ENCODE measurements at regions not wholly inside any gene's neighbourhood (a gene's known extent, or its start where the extent isn't known, plus 50 kb on each side); places are given as distances from the start of the nearest gene placed in this dataset.
A peak's percentile ranks its signal among the peaks of the same experiment; 100 is the strongest.

DNA sequence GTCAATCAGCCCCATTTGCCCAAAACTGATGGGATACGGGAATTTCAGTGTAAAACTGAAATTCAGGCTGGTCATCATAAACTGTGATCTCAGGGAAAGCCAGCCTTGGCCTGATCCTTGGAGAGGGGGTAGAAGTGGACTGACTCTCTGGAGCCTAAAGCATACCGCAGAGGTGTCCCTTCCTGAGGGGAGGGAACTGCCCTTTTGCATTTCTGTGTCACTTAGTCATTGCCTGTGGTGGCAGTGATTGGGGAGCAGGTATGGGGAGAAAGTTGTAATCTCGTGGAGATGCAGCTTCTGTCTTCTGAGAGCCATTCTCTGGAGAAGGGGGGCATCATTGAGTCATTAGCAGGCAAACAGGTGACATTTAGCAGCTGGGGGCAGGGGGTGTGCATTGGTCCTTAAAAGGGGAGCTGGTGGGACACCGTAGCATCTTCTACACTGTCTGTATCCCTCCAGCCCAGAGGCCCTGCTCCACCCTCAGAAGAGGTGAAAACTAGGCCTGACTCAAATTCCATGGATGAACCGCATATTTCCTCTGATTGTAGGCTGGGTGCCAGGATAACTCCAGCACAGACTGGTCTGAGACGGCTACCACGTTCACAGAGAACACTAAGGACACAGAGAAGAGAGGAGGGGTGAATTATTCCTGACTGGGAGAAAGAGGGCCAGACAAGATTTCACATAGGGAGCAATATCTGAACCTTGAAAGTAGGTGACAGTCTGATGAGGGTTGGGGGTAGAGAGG, 143.3 kb downstream of the SEC61B start:
- peak in 1 of 2 experiments; percentile 63 for DNase-seq (ENCODE audit: low read depth in 2 of 2)

DNA sequence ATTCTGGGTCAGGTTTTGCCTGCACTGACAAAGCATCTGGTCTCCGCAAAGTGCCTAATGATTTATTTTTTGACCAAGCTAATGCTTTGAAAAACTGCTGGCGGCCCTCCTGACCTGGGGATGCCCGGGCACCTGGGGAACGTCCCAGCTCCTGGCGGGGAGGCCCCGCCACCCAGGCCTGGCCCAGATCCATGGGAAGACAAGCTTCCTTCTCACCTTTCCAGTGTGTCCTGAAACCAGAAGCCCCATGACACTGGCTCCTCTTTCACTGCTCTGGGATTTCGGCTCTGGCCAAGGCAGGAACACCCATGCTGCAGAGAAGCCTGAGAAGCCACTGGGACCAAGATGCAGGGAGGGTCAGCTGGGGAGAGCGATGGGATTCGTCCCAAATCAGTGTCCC, 144.1 kb downstream of the SEC61B start:
- DNase-seq (ENCODE audit: low read depth in 2 of 2), result no peak

DNA sequence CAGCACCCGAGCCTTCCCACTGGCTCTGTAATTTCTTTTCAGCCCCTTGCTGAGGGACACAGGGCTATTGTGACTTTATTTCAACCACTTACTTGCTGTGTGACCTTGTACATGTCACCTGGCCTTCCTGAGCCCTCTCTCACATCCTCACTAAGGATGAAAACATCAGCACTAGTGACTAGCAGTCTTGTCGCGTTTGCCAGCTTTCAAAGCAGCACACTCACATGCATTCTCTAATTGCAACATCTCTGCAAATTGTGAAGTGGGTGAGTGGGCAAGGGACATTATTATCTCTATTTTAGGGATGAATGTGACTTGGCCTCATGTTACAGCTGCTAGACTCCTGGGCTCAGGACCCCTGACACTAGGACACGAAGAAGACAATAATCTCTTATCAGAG, 144.5 kb downstream of the SEC61B start:
- DNase-seq (ENCODE audit: low read depth in 2 of 2), result no peak

DNA sequence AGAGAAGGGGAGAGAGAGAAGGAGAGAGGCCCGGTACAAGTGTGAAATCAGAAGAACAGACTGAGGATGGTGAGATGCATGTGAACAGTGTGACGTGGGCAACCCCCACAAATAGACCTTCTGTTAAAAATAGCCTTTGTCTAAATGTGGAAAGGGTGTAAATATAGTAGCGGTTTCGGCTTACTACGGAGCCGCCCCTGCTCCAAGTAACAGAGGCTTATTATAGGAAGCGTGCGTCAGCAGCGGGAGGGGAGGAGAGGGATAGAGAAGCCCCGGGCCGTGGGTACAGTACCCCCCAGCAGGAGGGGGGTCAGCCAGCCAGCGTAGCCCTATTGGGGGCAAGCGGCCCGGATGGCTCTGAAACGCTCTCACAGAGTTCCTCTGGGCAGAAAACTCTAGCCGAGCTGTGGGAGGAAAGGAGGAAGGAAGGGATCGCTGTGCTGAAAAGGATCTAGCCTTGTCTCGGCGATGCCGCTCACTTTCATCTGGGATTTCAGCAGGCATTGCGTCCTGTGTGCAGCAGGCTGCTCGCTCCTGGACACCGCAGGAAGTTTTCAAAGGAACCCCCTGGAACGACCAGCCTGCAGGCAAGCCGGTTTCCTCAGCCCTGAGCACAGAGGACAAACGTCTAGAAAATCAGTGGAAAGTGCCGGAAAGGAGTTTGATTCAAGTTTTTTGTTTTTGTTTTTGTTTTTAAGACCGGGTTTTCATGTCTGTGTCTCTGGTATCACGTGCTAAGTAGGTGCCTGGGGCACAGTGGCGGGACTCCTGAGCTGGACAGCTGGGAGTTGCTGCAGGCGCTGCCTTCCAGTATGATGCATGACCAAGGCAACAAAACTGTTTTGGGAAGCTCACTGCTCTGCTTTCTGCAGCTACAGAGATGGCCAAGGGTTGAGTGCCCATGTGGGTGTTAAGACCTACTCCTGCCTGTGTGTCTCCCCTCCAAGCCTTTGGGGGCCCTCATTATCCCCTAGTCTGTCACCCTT, 146.6 kb downstream of the SEC61B start:
- DNase-seq (ENCODE audit: low read depth in 2 of 2), result peak in 1 of 2 experiments; percentile 62

DNA sequence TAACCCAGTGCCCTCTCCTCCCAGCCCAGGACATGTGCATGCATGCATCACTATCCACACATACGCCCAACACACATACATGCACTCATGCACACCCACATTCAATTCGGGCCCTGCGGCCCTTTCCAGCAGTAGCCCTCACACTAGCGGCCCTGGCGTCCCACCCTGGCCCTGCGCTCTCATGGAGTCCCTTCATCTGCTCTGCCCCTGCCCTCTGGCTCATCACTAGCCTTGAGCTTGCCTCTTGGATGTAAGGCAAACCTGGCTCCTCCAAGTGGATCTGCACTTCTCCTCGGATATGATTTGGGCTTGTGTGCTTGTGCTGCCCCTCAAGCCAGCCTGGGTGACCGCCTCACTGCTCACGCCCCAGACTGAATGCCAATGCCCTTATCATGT, 147.2 kb downstream of the SEC61B start:
- no peak for DNase-seq (ENCODE audit: low read depth in 2 of 2)

DNA sequence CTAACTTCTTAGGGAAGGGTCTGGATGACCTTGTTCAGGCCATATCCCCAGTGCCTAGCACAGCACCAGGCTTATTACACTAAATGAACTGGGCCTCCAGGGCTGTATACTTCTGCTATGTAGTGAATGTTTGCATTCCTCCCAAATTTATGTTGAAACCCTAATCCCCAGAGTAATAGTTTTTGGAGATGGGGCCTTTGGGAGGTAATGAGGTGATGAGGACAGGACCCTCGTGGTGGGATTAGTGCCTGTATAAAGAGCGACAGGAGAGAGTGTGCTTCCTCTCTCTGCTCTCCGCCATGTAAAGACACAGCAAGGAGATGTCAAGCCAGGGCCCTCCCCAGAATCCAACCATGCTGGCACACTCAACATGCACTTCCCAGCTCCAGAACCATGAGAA, 148.3 kb downstream of the SEC61B start:
- no peak for DNase-seq (ENCODE audit: low read depth in 2 of 2)

DNA sequence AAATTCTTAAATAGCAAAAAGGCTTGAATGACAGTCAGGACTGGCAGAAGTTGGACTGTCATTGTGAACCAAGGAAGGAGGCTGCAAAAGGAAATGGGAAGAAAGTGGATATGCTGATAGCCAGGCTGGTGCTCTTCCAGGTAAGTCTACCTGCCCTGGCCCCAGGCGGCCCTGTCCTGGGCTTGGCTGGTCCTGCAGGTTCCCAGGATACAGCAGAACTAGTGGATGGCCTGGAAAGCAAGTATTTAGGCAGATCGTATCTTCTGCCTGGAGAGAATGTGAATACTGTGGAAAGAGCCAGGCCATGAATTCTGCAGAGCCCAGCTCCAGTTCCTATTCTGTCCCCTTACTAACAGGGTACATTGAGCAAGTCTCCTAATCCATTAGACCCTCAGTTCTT, 149.3 kb downstream of the SEC61B start:
- no peak for DNase-seq (ENCODE audit: low read depth in 2 of 2)

DNA sequence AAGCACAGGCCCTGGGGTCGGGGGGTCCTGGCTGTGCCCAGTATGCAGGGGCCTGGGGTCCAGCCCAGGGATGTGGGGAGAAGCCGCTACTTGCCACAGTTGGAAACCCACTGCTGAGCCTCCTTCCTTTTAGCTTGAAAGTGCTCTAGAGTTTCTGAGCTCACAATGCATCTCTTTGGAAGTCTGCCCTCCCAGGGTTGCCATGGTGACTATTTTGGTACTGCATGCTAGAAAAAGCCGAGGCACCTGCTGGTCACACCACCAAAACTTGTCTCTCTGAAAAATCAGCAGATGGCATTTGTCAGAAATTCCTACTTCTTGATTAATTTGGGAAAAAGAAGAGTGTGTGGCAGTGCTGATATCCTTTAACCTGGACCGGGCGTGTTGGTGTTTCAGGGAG, 151.8 kb downstream of the SEC61B start:
- DNase-seq (ENCODE audit: low read depth in 2 of 2), result no peak

DNA sequence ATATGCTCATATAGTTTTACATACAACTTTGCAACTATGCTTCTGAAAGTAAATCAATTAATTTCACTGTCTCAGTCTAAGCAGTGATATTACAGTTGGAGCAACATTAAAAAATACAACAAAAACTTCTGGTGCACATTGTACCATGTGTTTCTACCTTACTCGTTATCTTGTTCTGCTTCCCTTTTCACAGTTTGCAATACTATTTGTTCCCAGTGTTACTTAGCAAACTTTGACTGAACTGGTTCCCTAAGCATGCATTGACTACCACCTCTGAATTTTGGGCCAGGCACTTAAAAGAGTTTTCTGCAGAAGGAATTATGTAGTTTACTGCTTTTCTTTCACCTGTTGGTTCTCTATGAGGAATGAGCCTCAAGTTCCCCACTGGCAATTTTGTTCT, 152.7 kb downstream of the SEC61B start:
- DNase-seq (ENCODE audit: low read depth in 2 of 2), result no peak

DNA sequence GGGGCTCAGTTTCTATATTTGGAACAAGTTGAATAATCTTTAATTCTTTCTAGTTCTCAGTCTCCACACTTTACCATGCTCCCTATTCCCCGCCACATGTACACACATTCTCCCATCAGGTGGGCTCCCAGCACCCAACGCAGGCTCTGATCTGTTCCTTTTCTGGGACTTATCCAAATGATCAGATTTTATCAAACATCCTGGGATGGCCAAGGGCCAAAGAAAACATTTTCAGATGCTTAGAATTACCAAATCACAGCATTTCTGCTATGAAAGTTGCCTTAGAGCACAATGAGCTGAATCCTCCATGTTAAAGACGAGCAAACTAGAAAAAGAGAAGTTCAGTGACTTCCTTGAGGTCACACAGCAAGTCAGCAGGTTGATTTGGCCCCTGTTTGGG, 153.4 kb downstream of the SEC61B start:
- no peak for DNase-seq (ENCODE audit: low read depth in 2 of 2)

DNA sequence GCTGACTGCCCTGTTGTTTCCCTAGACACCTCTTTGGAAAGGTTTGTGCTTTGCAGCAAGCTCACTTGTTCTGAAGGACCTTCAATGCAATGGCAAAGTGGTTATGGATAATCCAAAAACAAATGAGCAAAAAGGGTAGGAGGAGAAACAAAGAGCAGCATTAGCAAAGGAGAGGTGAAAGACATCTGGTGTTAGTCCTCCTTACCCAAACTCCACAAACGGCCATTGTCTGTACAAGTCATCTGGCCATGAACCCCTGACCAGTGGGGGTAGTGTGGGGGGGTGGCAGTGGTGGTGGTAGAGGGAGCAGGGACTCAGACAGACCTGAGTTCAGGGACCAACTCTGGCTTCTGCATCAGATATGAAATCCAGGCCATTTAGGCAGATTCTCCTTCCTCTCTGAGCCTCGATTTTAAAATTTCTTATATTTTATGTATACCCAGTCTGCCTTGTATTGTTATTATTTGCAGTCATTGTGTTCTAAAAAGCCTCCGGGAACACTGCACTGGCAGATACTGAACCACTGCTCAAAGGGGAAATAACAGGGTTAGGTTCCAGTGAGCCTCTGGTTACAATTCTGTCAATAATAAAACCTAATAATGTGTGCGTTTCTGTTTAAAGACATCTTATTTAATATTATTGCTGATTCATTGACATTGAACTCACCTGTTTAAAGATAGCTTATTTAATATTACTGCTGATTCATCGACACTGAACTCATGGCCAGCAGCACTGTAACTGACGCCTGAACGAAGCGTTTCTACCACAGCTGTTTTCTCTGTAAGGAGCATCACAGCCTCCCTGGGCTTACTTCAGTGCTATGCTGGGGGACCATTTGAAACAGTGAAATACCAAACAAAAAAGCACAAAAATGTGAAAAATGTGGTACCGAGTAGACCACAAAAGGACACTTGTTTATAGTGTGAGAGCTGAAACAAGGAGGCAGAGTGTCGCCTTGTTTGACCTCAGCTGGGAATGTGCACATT, 156.0 kb downstream of the SEC61B start:
- DNase-seq (ENCODE audit: low read depth in 2 of 2), result peak; percentile 62 to 64

DNA sequence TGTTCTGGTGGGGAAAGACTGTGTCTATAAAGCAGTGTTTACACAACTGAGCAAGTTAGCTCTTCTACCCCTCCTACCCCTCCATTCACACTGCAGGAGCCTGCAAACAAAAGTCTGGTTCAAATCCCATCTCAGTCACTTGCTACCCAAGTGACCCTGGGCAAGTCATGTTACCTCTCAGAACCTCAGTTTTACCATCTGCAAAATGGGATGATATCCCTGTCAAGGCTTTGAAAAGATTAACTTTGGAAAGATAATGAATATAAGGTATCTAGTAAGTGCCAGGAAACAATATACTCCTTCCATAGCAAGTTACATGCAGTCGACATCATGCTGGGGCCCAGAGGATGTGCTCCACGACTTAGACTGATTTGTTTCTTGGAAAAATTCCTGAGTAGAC, 161.5 kb downstream of the SEC61B start:
- DNase-seq (ENCODE audit: low read depth in 2 of 2), result no peak

DNA sequence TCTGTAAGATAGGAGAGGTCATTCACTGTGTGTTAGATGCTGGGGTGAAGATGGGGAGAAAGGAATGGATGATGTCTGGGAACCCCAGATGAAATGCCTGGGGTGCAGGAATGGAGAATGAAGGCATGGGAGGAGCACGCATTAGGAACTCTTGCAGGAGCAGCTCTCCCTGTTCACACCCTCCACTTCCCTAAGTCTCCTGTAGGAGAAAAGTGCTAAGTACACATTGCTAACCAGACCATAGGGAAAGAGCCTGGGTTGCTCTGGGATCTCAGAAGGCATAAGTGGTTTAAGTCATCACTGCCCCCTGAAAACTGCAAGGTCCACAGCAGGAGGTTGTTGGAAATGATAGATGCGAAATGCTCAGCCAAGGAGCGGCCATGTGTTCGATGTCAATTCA, 163.1 kb downstream of the SEC61B start:
- DNase-seq (ENCODE audit: low read depth in 2 of 2), result no peak

DNA sequence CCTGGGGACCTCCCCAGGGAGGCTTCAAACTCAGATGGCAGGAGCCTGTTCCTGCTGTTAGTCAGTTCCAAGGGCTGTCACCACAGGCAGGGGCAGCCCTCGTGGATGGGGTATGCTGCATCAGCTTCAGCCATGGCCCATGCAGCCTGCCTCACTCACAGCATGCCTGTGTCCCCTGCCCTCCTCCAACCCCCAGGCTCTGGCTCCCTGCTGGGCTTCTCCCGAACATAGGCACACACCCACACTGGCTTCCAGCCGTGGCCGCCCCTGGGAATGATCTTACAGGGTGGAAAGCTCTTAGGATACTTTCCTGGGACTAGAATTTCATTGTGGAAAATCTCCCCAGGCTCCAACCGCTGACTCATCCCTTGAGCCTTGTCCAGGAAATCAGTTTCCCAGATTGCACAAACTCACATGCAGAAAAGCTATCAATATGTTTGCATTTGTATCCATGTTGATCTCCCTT, 163.8 kb downstream of the SEC61B start:
- DNase-seq (ENCODE audit: low read depth in 2 of 2), result peak; percentile 32 to 41

DNA sequence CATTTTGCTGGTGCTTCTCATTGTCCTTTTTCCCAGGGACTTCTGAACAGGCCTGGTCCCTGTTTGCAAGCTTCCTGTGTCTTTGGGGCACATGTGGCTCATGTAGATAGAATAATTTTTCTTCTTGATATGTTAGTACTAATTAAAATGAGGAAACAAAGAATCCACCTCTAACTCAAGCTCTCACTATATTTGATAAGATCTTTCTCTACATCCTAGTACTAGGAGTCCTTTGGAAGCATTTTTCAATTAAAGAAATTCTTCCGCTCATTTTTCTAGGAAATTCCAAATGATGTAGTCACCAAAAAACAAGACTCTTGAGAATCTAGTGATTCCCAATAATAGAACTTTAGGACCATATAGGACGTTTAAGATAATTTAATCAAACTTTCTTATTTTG, 165.3 kb downstream of the SEC61B start:
- DNase-seq (ENCODE audit: low read depth in 2 of 2), result peak in 1 of 2 experiments; percentile 24

DNA sequence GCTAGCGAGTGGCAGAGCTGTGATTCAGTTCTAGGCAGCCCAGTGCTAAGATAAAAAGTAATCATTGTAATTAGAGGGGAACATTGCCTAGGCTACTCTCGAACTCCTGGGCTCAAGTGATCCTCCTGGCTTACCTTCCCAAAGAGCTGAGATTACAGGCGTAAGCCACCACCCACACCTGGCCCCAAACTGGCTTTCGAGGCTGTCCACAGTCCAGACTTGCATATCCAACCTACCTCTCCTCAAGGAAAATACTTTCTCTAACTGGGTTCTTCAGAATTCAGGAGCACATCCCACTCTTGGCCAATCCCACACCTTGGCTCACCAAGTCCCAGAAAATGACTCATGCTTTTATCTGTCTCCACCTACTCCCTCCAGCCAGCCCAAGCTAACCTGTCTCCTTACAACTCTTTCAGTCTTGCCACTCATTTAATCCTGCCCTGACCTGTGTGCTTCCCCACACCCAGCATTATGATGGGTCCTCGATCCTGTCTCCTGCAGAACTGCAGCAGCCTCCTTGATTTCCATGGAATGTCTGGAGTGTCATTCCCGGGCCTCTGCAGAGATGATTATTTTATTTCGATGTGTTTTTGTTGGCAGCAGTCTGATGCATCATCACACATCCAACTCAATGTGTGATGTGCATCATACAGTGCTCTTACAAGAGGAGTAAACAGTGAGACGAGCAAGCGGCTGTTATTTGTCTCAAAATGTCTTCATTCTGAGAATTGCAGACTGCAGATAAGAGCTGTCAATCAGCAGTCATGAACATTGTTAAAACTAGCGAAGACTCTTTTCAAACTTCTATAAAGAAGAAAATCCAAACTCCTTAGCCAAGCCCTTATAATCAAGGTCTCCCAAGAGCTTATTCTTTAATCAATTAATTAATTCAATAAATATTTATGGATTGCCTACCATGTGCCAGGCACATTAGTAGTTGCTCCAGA, 167.3 kb downstream of the SEC61B start:
- DNase-seq (ENCODE audit: low read depth in 2 of 2), result no peak

DNA sequence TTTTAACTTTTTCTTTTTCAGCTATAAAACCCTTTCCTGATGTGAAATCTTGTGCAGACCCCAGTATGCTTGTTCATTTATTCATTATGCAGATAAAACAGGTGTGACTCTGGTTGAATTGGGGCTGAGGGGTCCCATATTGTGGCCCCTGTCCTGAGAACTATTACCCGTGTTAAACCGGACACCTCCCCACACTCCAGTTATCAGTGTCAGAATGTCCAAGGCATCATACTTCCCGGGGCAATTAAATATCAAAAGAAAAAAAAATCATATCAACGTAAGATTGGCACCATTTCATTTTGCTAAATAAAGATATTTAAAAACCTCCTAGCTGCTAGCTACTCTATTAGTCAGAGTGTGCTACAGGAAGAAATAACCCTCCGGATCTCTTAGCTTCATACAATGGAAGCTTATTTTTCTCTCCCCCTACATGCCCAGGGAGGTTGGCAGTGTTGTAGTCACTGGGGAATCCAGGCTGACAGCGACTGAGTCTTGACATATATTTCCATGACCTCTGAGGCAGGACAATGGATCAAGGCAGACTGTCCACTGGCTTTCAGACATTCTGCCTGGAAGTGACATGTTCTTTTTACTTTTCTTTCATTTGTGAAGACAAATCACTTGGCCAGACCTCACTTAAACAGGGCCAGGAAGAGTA, 170.0 kb downstream of the SEC61B start:
- DNase-seq (ENCODE audit: low read depth in 2 of 2), result no peak

DNA sequence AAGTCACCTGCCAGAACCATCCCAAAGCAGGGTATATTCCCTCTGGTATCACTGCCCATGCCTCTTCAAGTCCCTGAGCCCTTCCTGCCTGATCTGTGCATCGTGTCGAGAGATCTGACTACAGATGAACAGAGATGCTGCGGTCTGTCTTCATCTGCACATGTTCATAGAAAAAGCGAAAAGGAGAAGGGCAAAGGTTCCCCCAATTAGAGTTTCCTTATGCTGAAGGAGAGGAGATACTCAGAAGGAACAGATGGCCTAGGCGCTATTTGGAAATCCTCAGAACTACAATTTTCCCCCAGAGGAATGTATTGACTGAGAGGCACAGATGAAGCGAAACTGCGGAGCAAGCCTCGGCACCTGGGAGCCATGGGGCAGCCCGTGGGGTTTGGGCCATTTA, 170.9 kb downstream of the SEC61B start:
- DNase-seq (ENCODE audit: low read depth in 2 of 2), result no peak

DNA sequence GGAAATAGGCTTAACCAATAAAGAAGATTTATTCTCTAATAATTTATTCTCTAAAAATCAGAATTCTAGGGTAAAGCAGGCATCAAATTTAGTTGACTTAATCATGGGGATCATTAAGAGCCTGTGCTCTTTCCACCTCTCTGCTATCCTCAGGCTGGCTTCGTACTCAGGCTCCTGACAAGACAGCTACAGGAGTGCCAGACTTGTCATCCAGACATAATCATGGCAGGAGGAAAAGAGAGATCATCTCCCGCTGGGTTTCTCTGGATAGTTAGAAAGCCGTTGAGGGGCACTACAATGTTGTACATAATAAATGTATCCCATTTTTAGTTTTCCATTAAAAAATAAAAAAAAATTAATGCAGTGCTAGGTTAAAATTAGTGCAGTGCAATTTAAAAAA, 171.9 kb downstream of the SEC61B start:
- no peak for DNase-seq (ENCODE audit: low read depth in 2 of 2)

DNA sequence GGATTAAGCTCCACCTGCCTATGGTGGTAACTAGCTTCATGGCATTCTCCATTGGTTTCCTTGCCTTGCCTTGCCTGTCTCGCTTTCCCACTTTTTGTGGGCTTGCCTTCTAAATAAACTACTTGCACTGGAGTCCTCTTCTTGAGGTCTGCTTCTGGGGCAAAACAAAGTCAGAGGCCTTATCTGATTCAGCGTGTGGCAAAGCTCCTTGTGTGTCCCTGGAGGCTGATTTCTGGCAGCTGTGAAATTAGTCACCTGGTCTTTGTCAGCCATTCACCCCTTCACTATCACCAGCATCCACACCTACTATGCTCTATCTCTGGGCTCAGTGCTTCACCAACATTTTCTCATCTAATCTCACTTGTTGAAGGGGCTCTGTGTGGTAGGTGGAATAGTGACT, 176.2 kb downstream of the SEC61B start:
- no peak for DNase-seq (ENCODE audit: low read depth in 2 of 2)

All from fibroblast of skin of left biceps (primary cell).